NCI-H345 treated with DMSO at 0.1 percent for 48 hours (cell line): ENCODE measurements at regions not wholly inside any gene's neighbourhood (a gene's known extent, or its start where the extent isn't known, plus 50 kb on each side); places are given as distances from the start of the nearest gene placed in this dataset.
"Not testable (repeated sequence)": the region's sequence is repeated elsewhere in the genome, so short reads cannot be mapped to it uniquely, and the experiment has no call there.

Experiments
- DNase-seq: peaks from one replicate; lab custom pipeline; 2025; ENCODE audit not compliant: unreplicated experiment; lab: John Stamatoyannopoulos, UW

GRCh38 chr15:66864086-66864830 lies 162.2 kb downstream of the SMAD6 start:
- DNase-seq = no peak

DNA sequence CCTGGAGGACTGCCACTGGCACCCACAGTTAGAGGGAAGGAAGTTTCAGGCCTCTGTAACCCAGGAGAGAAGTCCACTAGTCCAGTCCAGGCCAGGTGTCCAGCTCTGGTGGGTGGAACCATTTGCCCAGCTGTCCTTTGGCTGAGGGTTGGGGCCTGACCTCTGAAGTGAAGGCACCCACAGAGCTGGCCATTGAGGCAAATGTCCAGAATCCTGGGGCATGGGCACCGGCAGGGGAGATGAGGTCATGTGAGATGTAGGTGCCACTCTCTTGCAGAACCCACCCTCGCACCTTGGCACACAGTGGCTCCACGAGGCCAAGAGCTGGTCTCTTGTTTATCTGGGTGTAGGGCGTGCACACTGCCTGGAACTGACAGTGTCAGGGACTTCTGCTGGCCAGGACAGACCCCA lies 162.8 kb downstream of the SMAD6 start:
- DNase-seq = no peak

- DNase-seq = no peak
Measured at GRCh38 chr15:66865622-66866611, 163.9 kb downstream of the SMAD6 start.

- DNase-seq = no peak
Measured at GRCh38 chr15:66866656-66867055, 164.6 kb downstream of the SMAD6 start.

GRCh38 chr15:66868918-66869317 lies 166.9 kb downstream of the SMAD6 start:
- no peak for DNase-seq

DNA sequence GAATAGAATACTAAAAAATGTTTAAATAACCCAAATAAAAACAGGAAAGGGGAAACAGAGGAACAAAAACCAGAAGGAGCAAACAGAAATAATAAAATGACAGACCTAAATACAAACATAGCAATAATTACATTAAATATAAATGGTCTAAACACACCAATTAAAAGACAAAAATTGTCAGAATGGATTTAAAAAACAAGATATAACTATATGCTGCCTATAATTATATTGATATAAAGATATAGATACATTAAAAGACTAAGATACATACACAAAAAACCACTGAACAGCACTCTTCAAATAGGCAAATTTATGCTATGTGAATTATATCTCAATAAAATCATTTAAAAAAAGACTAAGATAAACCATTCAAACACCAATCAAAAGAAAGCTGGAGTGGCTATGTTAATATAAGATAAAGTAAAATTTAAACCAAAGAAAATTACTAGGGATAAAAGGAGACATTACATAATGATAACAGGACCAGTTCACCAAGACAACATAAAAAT lies 168.9 kb downstream of the SMAD6 start:
- no peak for DNase-seq

- no peak for DNase-seq
Measured at GRCh38 chr15:66872405-66872804, 170.4 kb downstream of the SMAD6 start.

- not testable (repeated sequence) for DNase-seq
Measured at GRCh38 chr15:66873331-66873730, 171.3 kb downstream of the SMAD6 start.

- DNase-seq = no peak
Measured at GRCh38 chr15:66873856-66874255, 171.8 kb downstream of the SMAD6 start.

DNA sequence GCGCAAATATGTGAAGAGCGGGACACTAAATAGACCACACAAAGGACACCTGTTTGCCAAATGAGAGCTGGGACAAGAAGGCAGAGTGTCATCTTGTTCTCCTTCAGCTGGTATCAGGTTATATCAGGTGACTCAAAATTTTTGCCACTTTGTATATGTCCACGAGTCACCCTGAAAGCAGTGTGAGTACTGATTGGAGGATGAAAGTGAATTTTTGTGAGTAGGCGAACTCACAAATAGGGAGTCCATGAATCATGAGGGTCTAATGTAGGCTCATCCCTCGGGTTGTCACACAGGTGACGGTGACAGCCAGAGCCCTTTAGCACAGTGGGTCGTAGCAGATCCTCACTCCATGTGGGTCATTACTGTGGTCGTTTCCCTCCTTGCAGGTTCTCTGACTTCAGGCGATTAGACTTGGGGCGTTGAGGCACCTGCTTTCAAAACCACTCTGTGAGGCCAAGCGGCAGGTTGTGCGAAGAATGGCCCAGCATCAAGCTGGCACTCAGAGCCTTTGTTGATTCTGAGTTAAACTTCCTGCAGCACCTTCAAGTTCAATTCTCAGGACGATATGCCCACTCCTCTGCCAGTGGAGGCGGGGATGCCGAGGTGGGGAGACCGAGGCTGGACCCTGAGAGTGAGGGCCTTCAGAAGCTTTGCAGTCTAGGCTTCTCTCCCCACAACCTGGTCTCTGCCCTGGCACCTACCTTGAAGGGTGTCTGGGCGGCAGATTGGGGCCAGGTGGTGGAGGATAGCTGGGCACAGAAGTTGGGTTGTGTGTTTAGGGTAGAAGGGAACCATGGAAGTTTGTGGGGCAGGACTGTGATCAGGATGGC lies 173.8 kb downstream of the SMAD6 start:
- DNase-seq = no peak

DNA sequence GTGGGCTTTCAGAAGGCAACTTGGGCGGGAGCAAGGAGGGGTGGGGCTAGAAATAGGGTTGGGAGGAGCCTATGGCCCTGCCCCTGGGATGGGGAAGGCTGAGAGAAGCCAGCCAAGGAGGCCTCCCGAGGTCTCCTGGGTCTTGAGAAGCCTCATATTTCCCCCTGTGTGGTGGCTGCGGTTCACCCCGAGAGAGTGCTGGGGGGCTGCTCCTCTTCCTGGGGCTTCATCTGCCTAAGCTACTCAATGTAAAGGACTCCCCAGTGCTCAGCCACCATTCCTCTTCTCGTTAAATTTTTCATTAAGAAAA lies 174.3 kb downstream of the SMAD6 start:
- DNase-seq = no peak

- DNase-seq = no peak
Measured at GRCh38 chr15:66876731-66877476, 174.9 kb downstream of the SMAD6 start.

DNA sequence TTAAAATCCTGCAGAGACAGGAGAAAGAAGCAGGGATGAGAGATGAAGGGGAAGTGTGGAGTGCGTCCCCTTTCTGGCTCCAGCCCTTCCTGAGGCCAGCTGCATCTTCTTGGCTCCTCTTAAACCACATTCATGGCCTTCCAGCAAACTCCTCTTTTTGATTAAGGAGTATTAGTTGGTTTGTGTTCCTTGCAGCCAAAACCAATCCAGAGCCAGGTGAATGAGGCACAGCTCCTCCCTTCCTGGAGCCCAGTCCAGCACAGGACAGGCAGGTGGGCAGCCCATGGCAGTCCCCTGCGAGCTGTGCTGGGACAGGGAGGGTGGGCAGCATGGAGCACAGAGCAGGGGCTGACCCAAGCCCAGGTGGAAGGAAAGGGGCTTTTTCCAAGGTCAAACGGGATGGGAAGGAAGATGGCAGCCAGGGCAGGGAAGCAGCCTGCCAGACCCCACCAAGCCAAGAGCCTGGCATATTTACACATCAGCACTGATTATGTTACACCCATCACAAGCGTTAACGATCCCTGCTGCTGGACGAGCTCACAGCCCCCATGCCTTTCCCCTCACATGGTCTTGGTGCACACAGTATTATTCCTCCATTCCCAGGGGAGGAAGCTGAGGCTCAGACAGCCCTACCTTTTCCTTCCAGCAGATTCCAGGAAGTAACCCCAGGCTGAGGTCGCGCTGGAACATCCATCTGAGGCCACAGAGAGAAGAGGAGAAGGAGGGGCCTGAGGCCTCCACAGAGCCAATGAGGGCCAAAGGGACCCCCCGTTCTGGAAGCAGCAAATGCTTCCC lies 175.6 kb downstream of the SMAD6 start:
- no peak for DNase-seq

DNA sequence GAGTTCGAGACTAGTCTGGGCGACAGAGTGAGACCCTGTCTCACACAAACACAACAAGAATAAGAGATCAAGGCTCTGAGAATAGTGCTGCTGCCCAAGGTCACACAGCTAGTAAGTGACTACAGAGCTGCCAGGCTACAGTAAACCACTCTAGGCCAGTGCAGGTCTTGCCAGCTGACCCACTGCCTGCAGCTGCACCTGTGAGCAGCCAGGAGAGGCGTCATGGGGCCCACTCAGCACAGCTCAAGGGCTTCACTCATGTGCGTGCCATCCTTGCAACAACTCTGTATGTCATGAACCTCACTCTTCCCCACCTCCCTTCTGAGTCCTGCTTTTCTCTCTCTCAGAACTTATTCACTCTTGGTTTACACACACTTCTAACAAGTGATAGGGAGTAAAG lies 176.7 kb downstream of the SMAD6 start:
- DNase-seq = no peak

GRCh38 chr15:66879531-66880368 lies 177.7 kb downstream of the SMAD6 start:
- no peak for DNase-seq

DNA sequence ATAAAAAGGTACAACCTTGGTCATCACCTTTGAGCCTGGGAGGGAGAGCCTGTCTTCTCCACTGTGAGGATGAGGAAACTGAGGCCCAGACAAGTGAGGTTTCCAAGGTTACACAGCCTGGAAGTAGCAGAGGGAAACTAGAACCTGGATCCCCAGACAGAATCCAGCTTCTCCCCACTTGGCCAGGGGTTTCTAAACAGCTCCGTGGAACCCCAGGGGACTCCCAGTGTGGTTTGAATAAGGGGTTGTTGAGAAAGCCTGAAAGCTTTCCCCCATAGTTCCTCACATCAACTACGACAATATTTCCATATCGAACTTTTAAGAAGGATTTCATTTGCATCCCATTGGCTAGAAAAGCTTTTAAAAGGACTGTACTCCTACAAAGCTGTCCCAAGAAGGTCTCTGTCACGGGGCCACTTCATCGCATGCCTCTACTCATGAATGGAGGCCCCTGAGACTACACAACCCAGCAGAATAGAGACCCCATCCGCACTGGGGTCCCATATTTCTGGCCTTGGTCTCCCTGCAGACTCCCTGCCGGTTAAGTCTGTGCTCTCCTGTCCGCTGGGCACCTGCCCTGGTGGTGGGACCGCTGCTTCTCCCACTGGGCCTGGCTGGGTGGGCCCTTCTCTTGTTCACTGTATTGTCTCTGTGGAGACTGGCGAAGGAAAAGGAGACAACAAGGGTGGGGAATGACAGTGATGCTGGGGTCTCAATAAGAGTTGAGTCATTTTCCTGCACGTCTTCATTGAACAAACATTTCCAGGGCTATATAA lies 178.5 kb downstream of the SMAD6 start:
- DNase-seq = no peak

DNA sequence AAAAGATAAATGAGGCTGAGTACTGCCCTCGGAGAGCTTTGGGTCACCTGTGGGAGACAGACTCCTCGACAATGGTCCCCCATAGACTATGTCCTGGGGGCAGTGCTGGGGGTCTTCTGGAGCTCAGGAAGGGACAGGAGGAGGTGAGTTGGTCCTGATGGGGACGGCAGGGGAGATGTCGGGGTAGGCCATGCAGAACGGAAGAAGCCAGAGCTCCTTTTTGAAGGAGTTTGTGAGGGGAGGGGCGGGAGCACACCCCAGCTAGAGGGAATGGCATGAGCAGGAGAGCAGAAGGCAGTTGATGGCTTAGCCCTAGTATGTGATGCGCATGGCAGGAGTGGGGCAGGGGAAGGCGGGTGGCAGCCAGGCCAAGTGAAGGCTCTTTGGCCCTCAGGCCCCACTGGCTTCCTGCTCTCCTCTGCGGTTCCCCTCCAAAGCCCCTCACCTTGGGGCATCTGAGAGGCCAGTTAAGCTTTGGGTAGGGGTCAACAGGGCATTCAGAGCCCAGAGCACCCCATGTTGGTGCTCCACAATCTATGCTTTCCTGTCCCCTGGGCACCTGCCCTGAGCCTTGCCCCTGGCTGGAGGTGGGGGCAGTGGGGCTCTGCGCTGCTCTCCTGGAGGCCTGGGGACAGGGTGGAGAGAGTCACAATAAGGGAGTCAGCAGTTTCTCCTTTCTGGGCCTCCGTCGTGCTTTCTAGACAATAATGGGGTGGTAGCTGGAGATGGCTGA lies 179.3 kb downstream of the SMAD6 start:
- DNase-seq = no peak
